ENCODE measurements at regions not wholly inside any gene's neighbourhood (a gene's known extent, or its start where the extent isn't known, plus 50 kb on each side); places are given as distances from the start of the nearest gene placed in this dataset.
"Not testable (repeated sequence)": the region's sequence is repeated elsewhere in the genome, so short reads cannot be mapped to it uniquely, and the experiment has no call there.

DNA sequence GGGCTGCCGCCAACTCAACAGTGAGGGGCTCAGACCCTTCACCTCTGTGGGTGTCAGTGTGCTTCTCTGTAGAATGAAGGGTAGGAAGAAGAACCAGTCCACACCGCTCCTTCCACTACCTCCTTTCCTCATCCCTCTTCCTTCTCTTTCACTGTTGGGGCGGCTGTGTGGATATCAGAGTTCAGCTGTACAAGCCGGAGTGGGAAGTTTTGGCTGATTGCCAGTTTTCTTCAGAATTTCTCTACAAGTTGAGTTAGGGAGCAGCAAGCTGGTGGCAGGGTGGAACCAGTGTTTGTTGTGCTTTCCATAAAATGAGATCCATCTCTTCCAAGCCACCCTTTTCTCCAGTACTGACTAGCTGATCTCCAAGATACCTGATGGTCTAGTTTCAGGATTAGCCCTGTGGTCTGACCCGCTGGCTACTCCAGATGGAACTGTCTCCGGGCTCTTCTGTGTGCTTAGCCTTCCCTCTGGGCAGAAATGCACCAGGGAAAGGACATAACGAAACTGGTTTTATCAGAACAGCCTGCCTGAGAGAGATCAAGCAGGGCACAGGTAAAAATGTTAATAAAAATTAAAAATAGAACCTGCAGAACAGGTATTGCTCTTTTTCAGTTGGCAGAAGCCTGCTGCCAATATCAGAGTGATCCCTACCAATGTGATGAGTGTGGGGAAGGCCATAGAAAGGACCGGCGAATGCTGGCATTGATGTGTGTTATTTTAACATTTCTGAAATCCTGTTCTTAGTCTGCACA, 169.9 kb upstream of the TSC22D2 start:
- no peaks in the 10 kb centered on the region for H3K9me3 ChIP-seq (ENCODE audit: low read length)
- no peaks in the 10 kb centered on the region for H3K27me3 ChIP-seq (ENCODE audit: insufficient read depth, low read length)
- peaks cover 15% of the 10 kb centered on the region for H3K4me1 ChIP-seq (ENCODE audit: insufficient read depth, low read length)
- H3K36me3 ChIP-seq (ENCODE audit: insufficient read depth, low read length), result no peaks in the 10 kb centered on the region
- no peak overlapping the region for H3K4me3 ChIP-seq (ENCODE audit: low read length)
- H2AFZ ChIP-seq (ENCODE audit: low read depth, low read length), result no peak overlapping the region

DNA sequence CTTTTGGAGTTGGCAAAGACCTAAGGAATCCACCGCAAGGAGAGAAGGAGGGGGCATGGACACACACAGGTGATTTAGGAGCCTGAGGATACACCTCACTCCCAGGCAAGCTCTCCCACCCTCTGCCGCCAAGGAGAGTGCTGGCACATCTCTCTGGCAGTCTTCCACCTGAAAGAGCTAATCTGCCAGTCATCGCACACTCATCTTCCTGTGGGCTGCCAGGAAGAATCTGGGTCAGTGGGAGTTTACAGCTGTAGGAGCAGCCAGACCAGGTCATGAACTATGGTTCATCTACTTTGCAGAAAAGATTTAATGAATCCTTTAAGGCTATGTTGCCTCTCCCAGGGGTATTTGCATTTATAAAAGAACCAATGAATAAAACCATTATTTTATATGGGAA, 170.6 kb upstream of the TSC22D2 start:
- H3K9me3 ChIP-seq (ENCODE audit: low read length), result no peaks in the 10 kb centered on the region
- no peak overlapping the region for H3K4me3 ChIP-seq (ENCODE audit: low read length)
- no peaks in the 10 kb centered on the region for H3K27me3 ChIP-seq (ENCODE audit: insufficient read depth, low read length)
- no peak overlapping the region for H2AFZ ChIP-seq (ENCODE audit: low read depth, low read length)
- peaks cover 19% of the 10 kb centered on the region for H3K4me1 ChIP-seq (ENCODE audit: insufficient read depth, low read length)
- no peaks in the 10 kb centered on the region for H3K36me3 ChIP-seq (ENCODE audit: insufficient read depth, low read length)

DNA sequence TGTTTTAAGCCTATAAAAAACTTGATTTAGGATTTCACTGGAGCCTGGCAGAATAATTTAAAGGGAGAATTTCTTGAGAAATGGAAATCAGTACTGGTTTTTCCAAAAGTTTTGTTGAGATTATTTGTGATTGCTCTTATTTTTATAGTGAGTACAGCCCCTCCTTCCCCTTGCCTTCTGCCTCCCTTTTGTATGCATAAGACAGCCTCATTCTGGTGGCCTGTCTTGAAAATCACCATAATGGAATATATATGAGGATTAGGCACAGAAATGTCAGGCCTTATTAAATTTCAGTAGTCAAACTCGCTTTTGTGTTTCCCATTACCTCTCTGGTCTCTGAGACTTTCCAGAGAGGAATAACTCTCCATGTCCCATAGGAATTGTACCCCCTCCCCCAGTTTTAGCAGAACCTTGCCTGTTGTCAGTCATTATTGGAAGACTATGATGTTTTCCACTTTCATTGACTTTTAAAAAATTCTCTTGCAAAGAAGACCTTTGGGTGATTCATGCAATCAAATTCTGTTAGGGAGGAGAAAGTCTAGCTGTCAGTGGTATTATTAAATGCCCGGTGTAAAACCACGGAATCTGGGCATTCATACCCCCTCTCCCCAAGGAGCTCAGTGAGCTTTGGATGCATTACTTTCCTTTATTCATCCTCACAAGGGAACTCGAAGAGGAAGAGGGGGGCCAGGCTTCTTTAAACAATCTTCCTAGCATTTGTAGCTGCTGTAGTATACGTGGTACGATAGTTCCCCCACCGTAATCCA, 171.6 kb upstream of the TSC22D2 start:
- H3K4me1 ChIP-seq (ENCODE audit: insufficient read depth, low read length), result peaks cover 19% of the 10 kb centered on the region
- H3K36me3 ChIP-seq (ENCODE audit: insufficient read depth, low read length), result no peaks in the 10 kb centered on the region
- no peak overlapping the region for H3K4me3 ChIP-seq (ENCODE audit: low read length)
- H3K9me3 ChIP-seq (ENCODE audit: low read length), result no peaks in the 10 kb centered on the region
- peak overlapping the region; percentile 14 for H2AFZ ChIP-seq (ENCODE audit: low read depth, low read length)
- H3K27me3 ChIP-seq (ENCODE audit: insufficient read depth, low read length), result no peaks in the 10 kb centered on the region

DNA sequence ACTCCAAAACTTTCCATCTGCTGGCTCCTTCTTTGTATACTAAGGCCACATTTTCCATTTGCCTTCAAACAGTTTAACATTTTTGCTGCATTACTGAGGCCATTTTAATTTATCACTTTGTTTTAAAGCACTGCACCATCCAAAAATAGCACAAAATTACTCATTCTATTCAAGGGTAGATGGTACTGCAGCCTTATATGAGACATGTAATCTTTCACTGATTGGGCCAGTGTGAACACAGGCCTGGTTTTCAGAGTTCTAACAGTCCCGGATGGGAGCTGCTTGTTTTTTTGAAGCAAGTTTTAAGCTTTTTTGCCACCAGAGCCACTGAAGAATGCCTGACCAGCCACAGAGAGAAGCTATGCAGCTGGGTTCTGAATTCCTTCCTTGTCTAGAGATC, 172.3 kb upstream of the TSC22D2 start:
- Histone ChIP-seq H2AFZ (ENCODE audit: low read depth, low read length) (no peak overlapping the region), H3K9me3 (ENCODE audit: low read length) (no peaks in the 10 kb centered on the region), H3K27me3 (ENCODE audit: insufficient read depth, low read length) (no peaks in the 10 kb centered on the region), H3K36me3 (ENCODE audit: insufficient read depth, low read length) (no peaks in the 10 kb centered on the region), H3K4me1 (ENCODE audit: insufficient read depth, low read length) (peaks cover 19% of the 10 kb centered on the region), H3K4me3 (ENCODE audit: low read length) (no peak overlapping the region)

DNA sequence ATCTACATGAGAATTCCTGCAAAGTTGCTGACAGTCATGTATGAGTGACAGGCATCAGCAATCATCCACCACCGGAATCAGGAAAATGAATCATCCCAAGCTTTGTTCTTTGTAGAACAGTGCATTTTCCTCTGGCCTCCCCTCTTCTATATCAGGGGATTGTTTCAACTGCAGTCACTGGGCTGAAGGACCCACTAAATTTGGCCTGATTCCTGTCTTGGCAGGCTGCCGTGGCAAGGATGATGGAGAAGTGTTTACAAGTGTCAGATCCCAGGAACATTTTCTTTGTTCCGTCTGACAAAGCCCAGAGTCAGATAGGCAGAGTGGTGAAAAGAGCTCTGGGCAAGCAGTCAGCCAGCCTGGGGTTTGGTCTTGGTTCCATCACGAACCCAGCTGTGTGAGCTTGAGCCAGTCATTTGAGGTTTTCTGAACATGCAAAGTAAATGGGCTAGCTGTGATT, 175.1 kb upstream of the TSC22D2 start:
- Histone ChIP-seq H3K4me1 (ENCODE audit: insufficient read depth, low read length) (peaks cover 19% of the 10 kb centered on the region), H2AFZ (ENCODE audit: low read depth, low read length) (no peak overlapping the region), H3K9me3 (ENCODE audit: low read length) (no peaks in the 10 kb centered on the region), H3K27me3 (ENCODE audit: insufficient read depth, low read length) (no peaks in the 10 kb centered on the region), H3K4me3 (ENCODE audit: low read length) (no peak overlapping the region), H3K36me3 (ENCODE audit: insufficient read depth, low read length) (no peaks in the 10 kb centered on the region)

DNA sequence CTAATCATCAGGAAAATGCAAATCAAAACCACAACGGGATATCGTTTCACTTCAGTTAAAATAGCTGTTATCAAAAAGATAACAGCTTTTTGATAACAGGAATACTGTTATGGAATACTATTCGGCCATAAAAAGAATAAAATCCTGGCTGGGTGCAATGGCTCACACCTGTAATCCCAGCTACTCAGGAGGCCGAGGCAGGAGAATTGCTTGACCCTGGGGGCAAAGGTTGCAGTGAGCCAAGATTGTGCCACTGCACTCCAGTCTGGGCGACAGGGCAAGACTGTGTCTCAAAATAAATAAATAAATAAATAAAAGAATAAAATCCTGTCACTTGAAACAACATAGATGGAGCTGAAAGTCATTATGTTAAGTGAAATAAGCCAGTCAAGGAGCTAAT, 178.1 kb upstream of the TSC22D2 start:
- Histone ChIP-seq H3K4me3 (ENCODE audit: low read length) (no peak overlapping the region), H3K4me1 (ENCODE audit: insufficient read depth, low read length) (peaks cover 6% of the 10 kb centered on the region), H3K9me3 (ENCODE audit: low read length) (no peaks in the 10 kb centered on the region), H3K36me3 (ENCODE audit: insufficient read depth, low read length) (no peaks in the 10 kb centered on the region), H2AFZ (ENCODE audit: low read depth, low read length) (no peak overlapping the region), H3K27me3 (ENCODE audit: insufficient read depth, low read length) (no peaks in the 10 kb centered on the region)

DNA sequence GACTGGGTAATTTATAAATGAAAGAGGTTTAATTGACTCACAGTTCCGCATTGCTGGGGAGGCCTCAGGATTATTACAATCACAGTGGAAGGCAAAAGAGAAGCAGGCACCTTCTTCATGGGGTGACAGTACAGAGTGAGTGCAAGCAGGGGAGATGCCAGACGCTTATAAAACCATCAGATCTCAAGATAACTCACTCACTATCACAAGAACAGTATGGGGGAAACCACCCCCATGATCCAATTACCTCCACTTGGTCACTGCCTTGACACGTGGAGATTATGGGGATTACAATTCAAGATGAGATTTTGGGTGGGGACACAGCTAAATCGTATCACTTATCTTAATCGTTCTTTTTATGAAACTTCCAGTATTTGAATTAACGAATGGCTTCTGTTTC, 179.5 kb upstream of the TSC22D2 start:
- not testable (repeated sequence) for H3K9me3 ChIP-seq (ENCODE audit: low read length); H3K4me1 ChIP-seq (ENCODE audit: insufficient read depth, low read length); H3K27me3 ChIP-seq (ENCODE audit: insufficient read depth, low read length); H3K4me3 ChIP-seq (ENCODE audit: low read length); H2AFZ ChIP-seq (ENCODE audit: low read depth, low read length); H3K36me3 ChIP-seq (ENCODE audit: insufficient read depth, low read length)

DNA sequence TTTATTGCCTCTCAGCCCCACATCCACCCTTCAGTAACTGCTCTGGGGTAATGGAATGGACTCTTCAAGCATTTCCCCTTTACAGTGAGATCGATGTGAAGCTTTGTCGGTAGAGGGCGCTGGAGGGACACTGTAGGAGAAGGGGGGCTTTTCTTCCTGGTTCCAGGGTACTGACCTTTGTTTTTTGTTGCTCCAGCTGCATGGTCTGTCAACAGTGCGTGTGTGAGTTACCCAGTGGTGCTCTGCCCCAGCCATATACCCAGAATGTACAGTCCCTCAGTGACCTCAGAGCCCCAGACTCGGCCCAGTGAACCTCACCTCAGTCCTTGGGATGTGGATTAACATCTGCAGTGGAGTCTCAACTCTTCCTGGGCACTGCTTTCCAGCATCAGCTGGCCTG, 180.3 kb upstream of the TSC22D2 start:
- H3K9me3 ChIP-seq (ENCODE audit: low read length), result no peaks in the 10 kb centered on the region
- H3K36me3 ChIP-seq (ENCODE audit: insufficient read depth, low read length), result no peaks in the 10 kb centered on the region
- H3K4me1 ChIP-seq (ENCODE audit: insufficient read depth, low read length), result no peaks in the 10 kb centered on the region
- H2AFZ ChIP-seq (ENCODE audit: low read depth, low read length), result no peak overlapping the region
- no peaks in the 10 kb centered on the region for H3K27me3 ChIP-seq (ENCODE audit: insufficient read depth, low read length)
- H3K4me3 ChIP-seq (ENCODE audit: low read length), result no peak overlapping the region

DNA sequence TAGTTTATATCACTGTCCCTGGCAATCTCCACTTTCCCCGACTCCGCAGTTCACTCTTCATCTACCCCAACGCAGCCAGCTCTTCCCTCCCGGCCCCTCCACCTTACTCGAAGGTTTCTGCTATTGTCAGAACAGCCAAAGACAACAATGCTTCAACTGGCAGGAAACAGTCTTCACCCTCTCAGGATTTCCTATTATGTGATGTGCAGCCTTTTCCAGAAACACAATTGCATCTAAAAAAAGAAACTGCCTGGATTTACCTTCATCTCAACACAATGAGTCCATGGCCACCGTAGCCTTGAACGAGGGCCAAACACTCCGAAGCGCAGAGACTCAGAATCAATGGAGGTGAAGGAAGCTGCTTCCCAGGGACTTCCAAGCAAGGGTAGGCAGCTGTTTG, 182.1 kb upstream of the TSC22D2 start:
- peaks cover 8% of the 10 kb centered on the region for H3K4me1 ChIP-seq (ENCODE audit: insufficient read depth, low read length)
- no peaks in the 10 kb centered on the region for H3K9me3 ChIP-seq (ENCODE audit: low read length)
- no peak overlapping the region for H3K4me3 ChIP-seq (ENCODE audit: low read length)
- H3K36me3 ChIP-seq (ENCODE audit: insufficient read depth, low read length), result no peaks in the 10 kb centered on the region
- H2AFZ ChIP-seq (ENCODE audit: low read depth, low read length), result no peak overlapping the region
- H3K27me3 ChIP-seq (ENCODE audit: insufficient read depth, low read length), result no peaks in the 10 kb centered on the region

DNA sequence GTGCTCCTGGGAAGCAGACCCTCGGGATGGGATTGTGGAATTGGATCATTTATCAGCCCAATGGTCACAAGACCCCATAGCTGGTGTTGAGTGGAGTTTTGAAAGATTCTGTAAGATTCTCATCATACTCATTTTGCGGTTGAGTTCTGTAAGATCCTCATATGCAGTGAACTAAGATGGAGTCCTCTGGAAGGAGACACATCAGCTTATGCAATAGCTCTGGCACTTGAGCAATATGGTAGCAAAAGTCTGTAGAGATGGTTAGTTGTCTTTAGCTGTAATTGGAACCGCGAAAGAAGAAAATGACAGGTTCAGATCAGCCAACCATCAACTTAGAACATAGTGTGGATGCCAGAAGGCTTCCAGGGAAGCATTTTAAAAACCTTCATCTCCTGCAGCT, 184.5 kb upstream of the TSC22D2 start:
- H3K27me3 ChIP-seq (ENCODE audit: insufficient read depth, low read length), result no peaks in the 10 kb centered on the region
- H3K9me3 ChIP-seq (ENCODE audit: low read length), result no peaks in the 10 kb centered on the region
- H2AFZ ChIP-seq (ENCODE audit: low read depth, low read length), result no peak overlapping the region
- no peak overlapping the region for H3K4me3 ChIP-seq (ENCODE audit: low read length)
- H3K36me3 ChIP-seq (ENCODE audit: insufficient read depth, low read length), result no peaks in the 10 kb centered on the region
- H3K4me1 ChIP-seq (ENCODE audit: insufficient read depth, low read length), result peaks cover 13% of the 10 kb centered on the region

DNA sequence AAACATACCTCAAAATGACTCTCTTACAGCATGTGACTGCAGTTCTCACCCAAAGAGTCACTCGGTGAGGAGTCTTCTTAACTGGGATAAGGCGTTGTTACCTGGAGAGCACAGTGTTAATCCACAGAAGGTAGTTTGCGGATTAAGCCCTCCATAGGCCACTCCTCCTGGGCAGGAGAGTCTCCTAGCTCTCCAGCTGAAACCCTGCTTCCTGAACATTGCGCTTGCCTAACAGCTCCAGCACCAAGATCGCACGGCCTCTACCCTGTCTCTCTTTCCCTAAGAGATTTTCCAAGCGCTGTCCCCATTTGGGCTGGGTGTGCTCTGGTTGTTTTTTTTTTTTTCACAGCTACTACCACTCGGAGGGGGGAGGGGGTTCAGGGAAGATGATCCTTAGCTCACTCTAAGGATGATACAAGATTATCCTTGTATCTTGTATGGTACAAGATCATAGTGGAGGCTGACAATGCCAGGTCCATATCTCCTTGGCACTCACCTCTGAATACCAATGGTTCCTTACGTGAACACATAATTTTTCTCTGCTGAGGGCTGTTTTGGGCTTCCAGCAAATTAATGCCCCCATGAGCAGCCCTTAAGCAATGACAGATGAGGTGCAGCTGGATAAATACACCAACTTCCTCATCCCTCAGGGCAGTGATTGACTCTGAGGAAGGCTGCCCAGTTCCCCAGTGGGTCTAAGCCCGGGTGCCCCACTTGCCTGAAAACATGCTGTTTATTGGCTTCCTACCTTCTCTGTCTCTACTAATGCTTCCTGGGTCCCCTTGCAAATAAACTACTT, 185.2 kb upstream of the TSC22D2 start:
- Histone ChIP-seq H3K4me1 (ENCODE audit: insufficient read depth, low read length) (peaks cover 13% of the 10 kb centered on the region), H2AFZ (ENCODE audit: low read depth, low read length) (no peak overlapping the region), H3K27me3 (ENCODE audit: insufficient read depth, low read length) (no peaks in the 10 kb centered on the region), H3K4me3 (ENCODE audit: low read length) (no peak overlapping the region), H3K9me3 (ENCODE audit: low read length) (no peaks in the 10 kb centered on the region), H3K36me3 (ENCODE audit: insufficient read depth, low read length) (no peaks in the 10 kb centered on the region)

DNA sequence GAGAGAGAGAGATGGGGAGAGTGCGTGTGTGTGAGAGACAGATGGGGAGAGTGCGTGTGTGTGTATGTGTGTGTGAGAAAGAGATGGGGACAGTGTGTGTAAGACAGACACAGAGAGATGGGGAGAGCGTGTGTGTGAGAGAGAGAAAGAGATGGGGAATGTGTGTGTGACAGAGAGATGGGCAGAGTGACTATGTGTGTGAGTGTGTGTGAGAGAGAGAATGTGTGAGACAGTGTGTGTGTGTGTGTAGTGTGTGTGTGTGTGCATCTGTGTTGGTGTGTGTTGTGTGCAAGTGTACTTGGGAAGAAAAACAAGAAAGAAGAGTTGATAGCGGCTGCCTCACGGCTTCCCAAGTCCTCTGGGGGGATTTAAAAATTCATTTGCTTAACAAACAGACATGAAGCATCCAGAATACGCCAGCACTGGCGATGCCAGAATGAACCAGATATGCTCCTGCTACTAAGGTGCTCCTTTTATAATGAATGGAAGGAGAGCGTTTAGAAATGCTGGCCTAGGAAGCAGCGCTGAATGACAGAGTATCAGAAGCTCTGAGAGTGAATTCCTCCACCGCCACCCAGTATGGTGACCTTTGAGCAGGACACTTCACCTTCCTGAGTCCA, 186.1 kb upstream of the TSC22D2 start:
- peak overlapping the region; percentile 39 for H2AFZ ChIP-seq (ENCODE audit: low read depth, low read length)
- H3K4me3 ChIP-seq (ENCODE audit: low read length), result no peak overlapping the region

DNA sequence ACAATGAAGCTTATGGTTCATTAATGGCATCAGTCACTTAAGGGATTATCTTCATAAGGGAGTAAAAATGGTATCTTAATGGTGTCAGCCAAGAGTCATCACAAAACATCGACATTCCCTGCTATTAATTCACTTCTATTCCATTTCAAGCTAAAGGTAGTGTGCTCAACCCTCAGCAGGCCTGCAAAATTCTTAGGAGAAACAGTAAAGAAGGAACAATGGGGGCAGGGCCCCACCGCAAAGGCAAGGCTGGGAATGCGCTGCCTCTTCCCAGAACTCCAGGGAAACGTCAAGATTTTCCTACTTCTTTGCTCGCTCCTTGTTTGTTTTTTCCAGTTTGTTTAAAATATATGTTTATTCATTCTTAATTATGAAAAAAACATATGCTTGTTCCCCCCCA, 187.3 kb upstream of the TSC22D2 start:
- Histone ChIP-seq H3K9me3 (ENCODE audit: low read length) (no peaks in the 10 kb centered on the region), H3K27me3 (ENCODE audit: insufficient read depth, low read length) (no peaks in the 10 kb centered on the region), H3K4me3 (ENCODE audit: low read length) (peak overlapping the region; percentile 29), H2AFZ (ENCODE audit: low read depth, low read length) (peak overlapping the region; percentile 39), H3K36me3 (ENCODE audit: insufficient read depth, low read length) (no peaks in the 10 kb centered on the region), H3K4me1 (ENCODE audit: insufficient read depth, low read length) (peaks cover 19% of the 10 kb centered on the region)

More for the DNA sequence above, 186.1 kb upstream of the TSC22D2 start:
- Histone ChIP-seq H3K36me3 (ENCODE audit: insufficient read depth, low read length) (no peaks in the 10 kb centered on the region), H3K9me3 (ENCODE audit: low read length) (no peaks in the 10 kb centered on the region), H3K27me3 (ENCODE audit: insufficient read depth, low read length) (no peaks in the 10 kb centered on the region), H3K4me1 (ENCODE audit: insufficient read depth, low read length) (peaks cover 13% of the 10 kb centered on the region)

All from neuron (in vitro differentiated cells).